ENCODE measurements at regions not wholly inside any gene's neighbourhood (a gene's known extent, or its start where the extent isn't known, plus 50 kb on each side); places are given as distances from the start of the nearest gene placed in this dataset.

DNA sequence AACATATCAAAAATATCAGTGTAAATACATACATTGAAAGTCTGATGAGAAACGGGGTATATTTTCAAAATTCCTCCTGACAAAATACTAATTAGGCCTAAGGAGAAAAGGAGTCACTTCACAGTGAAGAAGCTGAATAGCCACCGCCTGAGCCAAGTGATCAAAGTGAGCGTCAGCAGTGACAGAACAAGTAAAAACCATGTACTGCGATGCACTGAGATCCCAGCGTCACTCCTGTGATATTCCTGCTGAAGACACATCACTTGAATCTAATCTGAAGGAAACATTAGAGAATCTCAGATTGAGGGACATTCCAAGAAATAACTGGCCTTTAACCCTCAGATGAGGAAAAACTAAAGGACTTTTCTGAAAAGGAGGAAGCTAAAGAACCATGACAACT is 285.3 kb downstream of the EN1 start:
- TF ChIP-seq, protein P1, sequence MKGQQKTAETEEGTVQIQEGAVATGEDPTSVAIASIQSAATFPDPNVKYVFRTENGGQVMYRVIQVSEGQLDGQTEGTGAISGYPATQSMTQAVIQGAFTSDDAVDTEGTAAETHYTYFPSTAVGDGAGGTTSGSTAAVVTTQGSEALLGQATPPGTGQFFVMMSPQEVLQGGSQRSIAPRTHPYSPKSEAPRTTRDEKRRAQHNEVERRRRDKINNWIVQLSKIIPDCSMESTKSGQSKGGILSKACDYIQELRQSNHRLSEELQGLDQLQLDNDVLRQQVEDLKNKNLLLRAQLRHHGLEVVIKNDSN (IDR thresholded peaks at IDR 0.05; ENCODE audit: borderline replicate concordance, low read depth): no peak
- TF ChIP-seq FOXM1 (IDR thresholded peaks at IDR 0.05; ENCODE audit: low read depth): no peak
- no peak for TF ChIP-seq YY1 (IDR thresholded peaks at IDR 0.05; ENCODE audit: low read depth)
- no peak for TF ChIP-seq GATA2 (CRISPR knock-in tag; IDR thresholded peaks at IDR 0.05)
- no peak for TF ChIP-seq EP300 (IDR thresholded peaks at IDR 0.05; ENCODE audit: borderline replicate concordance in 1 of 2, low read depth in 1 of 2, low read length in 1 of 2)
- no peak for TF ChIP-seq ELF1 (IDR thresholded peaks at IDR 0.05)
- TF ChIP-seq, protein P2, sequence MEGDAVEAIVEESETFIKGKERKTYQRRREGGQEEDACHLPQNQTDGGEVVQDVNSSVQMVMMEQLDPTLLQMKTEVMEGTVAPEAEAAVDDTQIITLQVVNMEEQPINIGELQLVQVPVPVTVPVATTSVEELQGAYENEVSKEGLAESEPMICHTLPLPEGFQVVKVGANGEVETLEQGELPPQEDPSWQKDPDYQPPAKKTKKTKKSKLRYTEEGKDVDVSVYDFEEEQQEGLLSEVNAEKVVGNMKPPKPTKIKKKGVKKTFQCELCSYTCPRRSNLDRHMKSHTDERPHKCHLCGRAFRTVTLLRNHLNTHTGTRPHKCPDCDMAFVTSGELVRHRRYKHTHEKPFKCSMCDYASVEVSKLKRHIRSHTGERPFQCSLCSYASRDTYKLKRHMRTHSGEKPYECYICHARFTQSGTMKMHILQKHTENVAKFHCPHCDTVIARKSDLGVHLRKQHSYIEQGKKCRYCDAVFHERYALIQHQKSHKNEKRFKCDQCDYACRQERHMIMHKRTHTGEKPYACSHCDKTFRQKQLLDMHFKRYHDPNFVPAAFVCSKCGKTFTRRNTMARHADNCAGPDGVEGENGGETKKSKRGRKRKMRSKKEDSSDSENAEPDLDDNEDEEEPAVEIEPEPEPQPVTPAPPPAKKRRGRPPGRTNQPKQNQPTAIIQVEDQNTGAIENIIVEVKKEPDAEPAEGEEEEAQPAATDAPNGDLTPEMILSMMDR (IDR thresholded peaks at IDR 0.05): no peak
- TF ChIP-seq EZH2phosphoT487 (IDR thresholded peaks at IDR 0.05; ENCODE audit: borderline replicate concordance, low read depth): no peak
- TF ChIP-seq, protein P3, sequence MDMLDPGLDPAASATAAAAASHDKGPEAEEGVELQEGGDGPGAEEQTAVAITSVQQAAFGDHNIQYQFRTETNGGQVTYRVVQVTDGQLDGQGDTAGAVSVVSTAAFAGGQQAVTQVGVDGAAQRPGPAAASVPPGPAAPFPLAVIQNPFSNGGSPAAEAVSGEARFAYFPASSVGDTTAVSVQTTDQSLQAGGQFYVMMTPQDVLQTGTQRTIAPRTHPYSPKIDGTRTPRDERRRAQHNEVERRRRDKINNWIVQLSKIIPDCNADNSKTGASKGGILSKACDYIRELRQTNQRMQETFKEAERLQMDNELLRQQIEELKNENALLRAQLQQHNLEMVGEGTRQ (IDR thresholded peaks at IDR 0.05; ENCODE audit: borderline replicate concordance, low read depth, low read length): no peak
- TF ChIP-seq, protein P4, sequence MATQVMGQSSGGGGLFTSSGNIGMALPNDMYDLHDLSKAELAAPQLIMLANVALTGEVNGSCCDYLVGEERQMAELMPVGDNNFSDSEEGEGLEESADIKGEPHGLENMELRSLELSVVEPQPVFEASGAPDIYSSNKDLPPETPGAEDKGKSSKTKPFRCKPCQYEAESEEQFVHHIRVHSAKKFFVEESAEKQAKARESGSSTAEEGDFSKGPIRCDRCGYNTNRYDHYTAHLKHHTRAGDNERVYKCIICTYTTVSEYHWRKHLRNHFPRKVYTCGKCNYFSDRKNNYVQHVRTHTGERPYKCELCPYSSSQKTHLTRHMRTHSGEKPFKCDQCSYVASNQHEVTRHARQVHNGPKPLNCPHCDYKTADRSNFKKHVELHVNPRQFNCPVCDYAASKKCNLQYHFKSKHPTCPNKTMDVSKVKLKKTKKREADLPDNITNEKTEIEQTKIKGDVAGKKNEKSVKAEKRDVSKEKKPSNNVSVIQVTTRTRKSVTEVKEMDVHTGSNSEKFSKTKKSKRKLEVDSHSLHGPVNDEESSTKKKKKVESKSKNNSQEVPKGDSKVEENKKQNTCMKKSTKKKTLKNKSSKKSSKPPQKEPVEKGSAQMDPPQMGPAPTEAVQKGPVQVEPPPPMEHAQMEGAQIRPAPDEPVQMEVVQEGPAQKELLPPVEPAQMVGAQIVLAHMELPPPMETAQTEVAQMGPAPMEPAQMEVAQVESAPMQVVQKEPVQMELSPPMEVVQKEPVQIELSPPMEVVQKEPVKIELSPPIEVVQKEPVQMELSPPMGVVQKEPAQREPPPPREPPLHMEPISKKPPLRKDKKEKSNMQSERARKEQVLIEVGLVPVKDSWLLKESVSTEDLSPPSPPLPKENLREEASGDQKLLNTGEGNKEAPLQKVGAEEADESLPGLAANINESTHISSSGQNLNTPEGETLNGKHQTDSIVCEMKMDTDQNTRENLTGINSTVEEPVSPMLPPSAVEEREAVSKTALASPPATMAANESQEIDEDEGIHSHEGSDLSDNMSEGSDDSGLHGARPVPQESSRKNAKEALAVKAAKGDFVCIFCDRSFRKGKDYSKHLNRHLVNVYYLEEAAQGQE (IDR thresholded peaks at IDR 0.05; ENCODE audit: low read depth, low read length): no peak
